Pancreas (tissue), 10 donors: ENCODE measurements at regions not wholly inside any gene's neighbourhood (a gene's known extent, or its start where the extent isn't known, plus 50 kb on each side); places are given as distances from the start of the nearest gene placed in this dataset.

Experiments
- ATAC-seq, 4 donors: fragments of 200-7000 bp; cut with Tn5 transposase; one replicate each; pipeline versions ENCODE4 v1.8.0 to v1.9.1; 2020; ENCODE audit warnings: mild to moderate bottlenecking in 4 of 4, moderate library complexity in 4 of 4
- DNase-seq, 6 donors: peaks; one replicate each; pipeline ENCODE4 v3.0.0-alpha.2; 2020
- FAIRE-seq: peaks from 2 replicates; lab custom pipeline; 2012; peaks lifted over from hg19 to GRCh38; lab: Jason Lieb, UNC
- H3K27ac ChIP-seq, 4 donors: fragments of 200-600 bp; sonication (generic); 1 replicate in 3 of 4; 2 replicates in 1 of 4; pipeline versions ENCODE4 v1.5.0 to v1.8.0; 2020
- H3K27me3 ChIP-seq, 4 donors: fragments of 200-600 bp; one replicate each; pipeline ENCODE4 v1.8.0; 2021
- H3K36me3 ChIP-seq, 3 donors: fragments of 200-600 bp; sonication (generic) in 1 of 3; one replicate each; pipeline versions ENCODE4 v1.5.0 to v1.8.0; 2020 to 2021
- H3K4me1 ChIP-seq, 3 donors: fragments of 200-600 bp; one replicate each; pipeline ENCODE4 v1.8.0; 2021
- H3K4me3 ChIP-seq, 4 donors: fragments of 200-600 bp; sonication (generic) in 2 of 4; one replicate each; pipeline versions ENCODE4 v1.5.0 to v1.8.0; 2020 to 2021
- H3K9me3 ChIP-seq, 4 donors: fragments of 200-600 bp; one replicate each; pipeline ENCODE4 v1.8.0; 2021
- WGBS, 2 donors: extraction: QIAGEN DNeasy Blood & Tissue Kit; methylation state at CpG; one replicate each; pipeline ENCODE4 v1.1.7; 2013; 5-methylcytosine and 5-hydroxymethylcytosine counted together
- intact Hi-C, 3 donors: fragments of 100-400 bp; cut with DNase I; formaldehyde crosslinking; loops; one replicate each; pipeline versions ENCODE4 v1.11.1 to v1.14.2; 2022
- TF ChIP-seq, protein P1 (sequence below), 4 donors: fragments of 200-600 bp; sonication (generic) in 3 of 4; IDR thresholded peaks; one replicate each; pipeline versions ENCODE4 v1.5.0 to v1.8.0; 2021; ENCODE audit warnings: antibody characterized with exemption in 4 of 4
- donor health status: healthy with polysubstance abuse.
- donor health status: DM: no; HTN: no; CAD: no; lungs with moderate emphysema.
- donor health status: DM: no; HTN: no; CAD: no.
- donor health status: control.
- donor health status: control.
- donor health status: Bipolar disorder and iron deficiency.
- donor health status: DM: yes; HTN: yes; CAD: no.
- donor health status: DM: no; HTN: no; CAD: no.
- donor health status: DM: no; HTN: no; CAD: no.
- donor health status: DM: yes; HTN: yes; CAD: no.

- ATAC-seq, result no peak
- Histone ChIP-seq H3K4me3 (no peak overlapping the region), H3K27ac (no peak overlapping the region), H3K9me3 (no peaks in the 10 kb centered on the region), H3K4me1 (no peaks in the 10 kb centered on the region), H3K27me3 (no peaks in the 10 kb centered on the region), H3K36me3 (no peaks in the 10 kb centered on the region)
- DNase-seq, result no peak
- no peak for FAIRE-seq
- intact Hi-C loops, result no loop called here
- TF ChIP-seq, protein P1, sequence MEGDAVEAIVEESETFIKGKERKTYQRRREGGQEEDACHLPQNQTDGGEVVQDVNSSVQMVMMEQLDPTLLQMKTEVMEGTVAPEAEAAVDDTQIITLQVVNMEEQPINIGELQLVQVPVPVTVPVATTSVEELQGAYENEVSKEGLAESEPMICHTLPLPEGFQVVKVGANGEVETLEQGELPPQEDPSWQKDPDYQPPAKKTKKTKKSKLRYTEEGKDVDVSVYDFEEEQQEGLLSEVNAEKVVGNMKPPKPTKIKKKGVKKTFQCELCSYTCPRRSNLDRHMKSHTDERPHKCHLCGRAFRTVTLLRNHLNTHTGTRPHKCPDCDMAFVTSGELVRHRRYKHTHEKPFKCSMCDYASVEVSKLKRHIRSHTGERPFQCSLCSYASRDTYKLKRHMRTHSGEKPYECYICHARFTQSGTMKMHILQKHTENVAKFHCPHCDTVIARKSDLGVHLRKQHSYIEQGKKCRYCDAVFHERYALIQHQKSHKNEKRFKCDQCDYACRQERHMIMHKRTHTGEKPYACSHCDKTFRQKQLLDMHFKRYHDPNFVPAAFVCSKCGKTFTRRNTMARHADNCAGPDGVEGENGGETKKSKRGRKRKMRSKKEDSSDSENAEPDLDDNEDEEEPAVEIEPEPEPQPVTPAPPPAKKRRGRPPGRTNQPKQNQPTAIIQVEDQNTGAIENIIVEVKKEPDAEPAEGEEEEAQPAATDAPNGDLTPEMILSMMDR (IDR thresholded peaks at IDR 0.05), result no peak
- WGBS, 2 donors, result 82 to 98% methylated on average over 1 of the region's 1 CpG
Observed at GRCh38 chr1:87728169-87728568, 399.5 kb downstream of the LMO4 start.

GRCh38 chr1:87730274-87731216 lies 401.9 kb downstream of the LMO4 start:
- WGBS, 2 donors, result 71 to 85% methylated on average over 9 of the region's 9 CpGs
- FAIRE-seq, result no peak

DNA sequence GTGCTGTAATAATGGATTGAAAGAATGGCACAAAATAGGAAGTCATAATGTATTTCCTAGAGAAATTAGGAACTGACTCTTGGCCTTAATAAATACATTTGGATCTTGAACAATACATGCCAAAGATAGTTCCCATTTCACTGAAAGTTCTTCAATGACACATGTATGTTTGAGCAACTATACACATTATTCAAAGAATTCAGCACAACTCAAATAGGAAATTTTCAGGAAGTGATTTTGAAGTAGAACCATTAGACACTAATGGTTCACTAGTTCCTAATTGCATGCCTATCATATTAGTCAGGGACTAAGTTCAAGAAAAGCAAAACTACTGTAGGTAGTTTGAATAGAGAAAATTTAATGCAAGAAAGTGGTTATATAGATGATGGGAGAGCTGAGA lies 404.7 kb downstream of the LMO4 start:
- Histone ChIP-seq H3K9me3 (no peaks in the 10 kb centered on the region), H3K27me3 (no peaks in the 10 kb centered on the region), H3K4me3 (no peak overlapping the region), H3K4me1 (no peaks in the 10 kb centered on the region), H3K36me3 (no peaks in the 10 kb centered on the region), H3K27ac (no peak overlapping the region)
- intact Hi-C loops, result no loop called here
- FAIRE-seq (no peak), ATAC-seq (no peak), DNase-seq (no peak)
- TF ChIP-seq, protein P1 (IDR thresholded peaks at IDR 0.05), result no peak

More at GRCh38 chr1:87730274-87731216, 401.9 kb downstream of the LMO4 start:
- H3K4me3 ChIP-seq, result no peak overlapping the region
- intact Hi-C loops, result no loop called here
- ATAC-seq, result no peak
- no peaks in the 10 kb centered on the region for H3K9me3 ChIP-seq
- DNase-seq, result no peak
- TF ChIP-seq, protein P1 (IDR thresholded peaks at IDR 0.05), result no peak
- H3K27me3 ChIP-seq, result no peaks in the 10 kb centered on the region
- no peaks in the 10 kb centered on the region for H3K36me3 ChIP-seq
- H3K4me1 ChIP-seq, result no peaks in the 10 kb centered on the region
- H3K27ac ChIP-seq, result no peak overlapping the region

- TF ChIP-seq, protein P1 (IDR thresholded peaks at IDR 0.05), result no peak
- H3K27ac ChIP-seq, result no peak overlapping the region
- peaks cover 0 to 3% (median 0%) of the 10 kb centered on the region in 4 donors for H3K9me3 ChIP-seq
- H3K4me3 ChIP-seq, result no peak overlapping the region
- H3K27me3 ChIP-seq, result no peaks in the 10 kb centered on the region
- 88 to 96% methylated on average over 1 of the region's 1 CpG for WGBS, 2 donors
- H3K4me1 ChIP-seq, result no peaks in the 10 kb centered on the region
- FAIRE-seq, result no peak
- DNase-seq, result no peak
- ATAC-seq, result no peak
- intact Hi-C loops, result no loop called here
- H3K36me3 ChIP-seq, result no peaks in the 10 kb centered on the region
Observed at GRCh38 chr1:87735750-87736149, 407.1 kb downstream of the LMO4 start.

DNA sequence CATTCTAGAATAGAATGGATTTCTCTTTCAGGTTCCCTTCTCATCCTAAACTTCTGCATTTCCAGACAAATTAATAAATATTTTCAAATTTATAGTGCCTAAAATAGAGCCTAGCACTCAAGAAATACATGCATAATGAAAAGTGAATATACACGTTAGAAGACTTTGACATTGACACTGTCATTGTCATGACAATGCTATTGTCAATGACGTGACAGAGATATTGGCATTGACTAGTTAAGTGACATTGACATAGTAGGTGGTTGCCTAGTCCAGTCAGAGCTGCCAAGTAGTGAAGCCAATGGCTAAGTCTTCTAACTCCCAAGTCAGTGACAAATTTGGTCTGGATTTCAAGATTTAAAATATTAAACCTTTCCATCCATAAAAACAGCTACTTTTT lies 410.5 kb downstream of the LMO4 start:
- H3K27me3 ChIP-seq, result no peaks in the 10 kb centered on the region
- H3K27ac ChIP-seq, result no peak overlapping the region
- DNase-seq, result no peak
- H3K4me1 ChIP-seq, result no peaks in the 10 kb centered on the region
- no peaks in the 10 kb centered on the region for H3K36me3 ChIP-seq
- TF ChIP-seq, protein P1 (IDR thresholded peaks at IDR 0.05), result no peak
- no peak for ATAC-seq
- intact Hi-C loops, result no loop called here
- 74 to 81% methylated on average over 2 of the region's 2 CpGs for WGBS, 2 donors
- no peak for FAIRE-seq
- peaks cover 0 to 3% (median 0%) of the 10 kb centered on the region in 4 donors for H3K9me3 ChIP-seq
- no peak overlapping the region for H3K4me3 ChIP-seq
